Activated CD8-positive, alpha-beta memory T cell treated with anti-CD3 and anti-CD28 coated beads for 24 hours (primary cell): ENCODE measurements at regions not wholly inside any gene's neighbourhood (a gene's known extent, or its start where the extent isn't known, plus 50 kb on each side); places are given as distances from the start of the nearest gene placed in this dataset.
"Not testable (repeated sequence)": the region's sequence is repeated elsewhere in the genome, so short reads cannot be mapped to it uniquely, and the experiment has no call there.

Experiments
- DNase-seq: peaks from one replicate; pipeline ENCODE4 v3.0.0-alpha.2; 2020

DNA sequence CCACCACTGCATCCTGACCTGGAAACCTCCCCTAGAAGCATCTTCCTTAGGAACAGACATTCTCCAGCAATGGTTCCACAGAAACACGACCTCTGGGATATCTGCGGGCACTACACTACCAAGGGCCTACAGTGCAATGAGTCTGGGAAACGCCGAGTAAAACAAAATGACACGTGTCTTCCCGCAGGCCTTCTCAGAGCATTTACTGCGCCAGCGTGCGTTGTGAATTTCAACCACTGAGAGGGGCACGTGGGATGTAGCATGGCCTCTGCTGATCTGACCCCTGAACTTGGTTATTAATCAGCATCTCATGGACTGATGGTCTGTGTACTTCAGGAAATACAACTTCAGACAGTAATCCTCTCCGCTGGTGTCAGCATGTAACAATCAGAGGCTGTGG, 173.0 kb downstream of the C16orf95 start:
- no peak for DNase-seq

DNA sequence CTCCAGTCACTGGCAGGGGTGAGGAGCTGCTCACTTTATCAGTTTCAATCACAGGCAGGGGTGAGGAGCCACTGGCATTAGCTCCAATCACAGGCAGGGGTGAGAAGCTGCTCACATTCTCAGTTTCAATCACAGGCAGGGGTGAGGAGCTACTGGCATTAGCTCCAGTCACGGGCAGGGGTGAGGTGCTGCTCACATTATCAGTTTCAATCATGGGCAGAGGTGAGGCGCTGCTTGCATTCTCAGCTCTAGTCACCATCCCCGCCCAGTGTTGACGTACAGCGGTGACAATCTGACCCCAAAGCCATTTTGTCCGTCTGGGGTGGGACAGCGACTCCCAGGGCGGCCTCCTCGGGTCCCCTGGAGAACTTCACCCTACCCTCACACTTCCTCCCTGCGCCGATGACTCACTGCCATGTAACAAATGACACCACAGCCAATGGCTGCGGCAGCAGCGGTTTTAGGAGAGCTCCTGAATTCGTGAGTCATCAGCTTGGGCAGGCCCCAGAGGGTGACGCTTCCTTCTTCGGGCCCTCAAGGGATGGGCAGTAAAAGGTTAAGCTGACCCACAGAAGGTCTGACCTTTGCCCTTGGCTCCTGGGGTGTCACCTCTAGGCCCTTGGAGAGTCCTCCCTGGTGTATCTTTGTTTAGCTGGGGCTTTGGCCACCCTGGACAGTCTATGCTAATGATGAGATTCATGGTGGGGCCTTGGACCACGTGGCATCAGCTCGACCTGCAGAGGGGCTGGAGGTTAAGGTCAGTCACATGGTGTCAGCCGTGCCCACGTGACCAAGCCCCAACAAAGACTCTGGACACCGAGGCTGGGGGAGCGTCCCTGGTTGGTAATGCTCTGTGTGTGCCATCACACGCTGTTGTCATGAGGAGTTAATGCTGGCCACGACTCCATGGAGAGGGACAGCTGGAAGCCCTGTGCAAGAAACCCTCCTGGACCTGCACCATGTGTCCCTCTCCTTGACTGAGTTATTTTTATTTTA, 171.7 kb downstream of the C16orf95 start:
- DNase-seq = no peak

DNA sequence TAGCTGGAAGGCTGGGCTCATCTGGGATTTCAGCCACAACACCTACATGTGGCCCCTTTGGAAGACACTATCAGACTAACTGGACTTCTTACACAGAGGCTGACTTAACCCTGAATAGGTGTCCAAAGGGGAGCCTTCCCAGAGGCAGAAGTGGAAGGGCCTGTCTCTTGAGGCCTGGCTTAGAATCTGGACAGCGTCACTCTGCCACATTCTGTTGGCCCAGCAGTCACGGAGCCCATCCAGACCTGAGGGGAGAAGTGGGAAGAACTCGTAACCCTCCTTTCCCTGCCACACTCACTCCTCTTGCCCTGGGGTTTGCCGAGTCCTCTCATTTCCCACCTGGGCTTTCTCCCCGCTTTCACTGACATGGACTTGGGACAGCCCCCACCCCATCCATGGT, 170.5 kb downstream of the C16orf95 start:
- no peak for DNase-seq

DNA sequence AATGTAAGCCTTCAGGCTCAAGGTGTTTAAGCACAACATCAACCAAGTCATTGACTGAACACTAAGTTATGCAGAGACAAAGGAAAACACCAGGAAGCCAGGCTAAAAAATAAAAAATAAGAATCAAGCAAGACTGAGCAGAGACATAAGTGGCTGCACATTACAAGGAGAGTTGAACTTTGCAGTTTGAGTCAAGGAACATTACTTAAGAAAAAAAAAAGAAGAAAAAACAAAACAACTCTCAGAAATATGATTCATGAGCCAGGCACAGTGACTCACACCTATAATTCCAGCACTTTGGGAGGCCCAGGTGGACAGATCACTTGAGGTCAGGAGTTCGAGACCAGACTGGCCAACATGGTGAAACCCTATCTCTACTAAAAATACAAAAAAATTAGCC, 168.1 kb downstream of the C16orf95 start:
- no peak for DNase-seq

DNA sequence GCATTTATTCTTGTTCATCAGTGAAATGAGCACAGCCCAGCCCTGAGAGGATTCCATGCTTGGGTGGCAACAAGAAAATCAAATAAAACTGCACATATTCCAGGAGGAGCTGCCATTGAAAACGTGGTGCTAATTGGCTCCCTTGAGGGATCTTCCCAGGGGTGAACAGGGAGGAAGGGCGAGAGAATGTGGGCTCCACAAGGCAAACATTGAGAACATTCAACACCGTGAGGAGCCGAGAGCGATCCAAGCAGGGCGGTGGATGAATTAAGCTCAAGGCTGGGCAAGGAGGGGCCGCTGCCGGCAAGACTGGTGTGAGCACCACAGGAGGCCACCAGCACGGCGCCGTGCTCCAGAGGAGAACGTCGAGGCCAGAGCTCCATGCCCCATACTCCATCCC, 166.9 kb downstream of the C16orf95 start:
- no peak for DNase-seq

DNA sequence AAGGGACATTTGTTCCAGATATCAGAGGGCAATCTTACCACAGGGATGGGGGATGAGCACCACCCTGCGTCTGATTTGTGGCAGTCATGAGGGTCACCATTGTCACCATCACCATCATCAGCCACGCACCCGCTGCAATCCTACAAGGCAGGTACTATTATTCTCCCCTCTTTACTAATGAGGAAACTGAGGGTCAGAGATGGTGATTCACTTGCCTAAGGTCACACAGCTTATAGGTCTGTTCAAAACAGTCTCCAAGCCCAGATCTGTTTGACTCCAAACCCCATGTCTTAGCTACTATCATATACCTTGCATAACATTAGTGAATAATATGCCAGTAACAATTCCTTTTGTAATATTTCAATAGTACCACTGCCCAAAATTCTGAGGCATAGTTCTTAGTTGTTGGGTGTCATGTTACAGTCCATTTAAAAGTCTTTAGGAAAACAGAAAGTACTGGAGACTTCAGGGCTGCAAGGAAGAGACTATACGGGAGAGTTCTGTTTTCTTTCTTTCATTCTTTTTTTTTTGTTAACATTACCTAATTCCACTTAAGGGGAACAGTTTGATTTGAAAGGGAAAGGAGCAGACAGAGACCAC, 166.4 kb downstream of the C16orf95 start:
- no peak for DNase-seq

DNA sequence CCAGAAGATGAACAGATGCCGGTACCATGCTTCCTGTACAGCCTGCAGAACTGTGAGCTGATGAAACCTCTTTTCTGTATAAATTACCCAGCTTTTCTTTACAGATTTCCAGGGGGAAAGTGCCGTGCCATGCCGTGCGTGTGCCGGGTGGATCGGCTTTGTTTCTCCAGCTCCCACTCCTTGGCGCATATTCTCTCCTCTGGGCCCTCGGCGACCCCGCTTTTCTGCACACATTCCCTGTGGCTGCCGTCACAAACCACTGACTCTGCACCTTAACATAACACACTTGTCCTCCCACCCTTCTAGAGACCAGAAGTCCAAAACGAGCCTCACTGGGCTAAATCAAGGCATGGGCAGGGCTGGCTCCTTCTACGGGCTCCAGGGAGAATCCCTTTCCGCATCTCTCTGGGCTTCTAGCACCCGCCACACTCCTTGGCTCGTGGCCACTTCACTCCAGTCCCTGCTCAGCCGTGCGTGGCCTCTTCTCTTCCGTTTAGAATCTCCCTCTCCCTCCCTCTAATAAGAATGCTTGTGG, 164.9 kb downstream of the C16orf95 start:
- DNase-seq = no peak

DNA sequence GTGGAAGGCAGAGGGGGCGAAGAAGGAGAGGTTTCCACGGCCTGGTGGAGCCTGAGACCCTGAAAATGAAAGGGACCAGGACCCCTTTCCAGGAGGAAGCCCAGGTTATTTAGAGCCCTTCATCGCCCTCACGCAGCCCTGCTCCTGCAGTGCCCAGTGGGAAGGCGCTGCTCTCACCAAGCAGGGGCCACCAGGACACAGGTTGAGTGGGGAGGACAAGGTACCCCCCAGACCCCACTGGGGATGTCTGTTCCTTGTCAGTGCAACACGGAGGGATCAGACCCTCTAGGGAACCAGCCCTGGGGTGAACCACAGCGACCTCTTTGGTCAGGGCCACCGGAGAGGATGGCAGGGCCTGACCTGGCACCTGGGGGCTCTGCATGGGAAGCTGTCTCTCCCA, 163.9 kb downstream of the C16orf95 start:
- no peak for DNase-seq

DNA sequence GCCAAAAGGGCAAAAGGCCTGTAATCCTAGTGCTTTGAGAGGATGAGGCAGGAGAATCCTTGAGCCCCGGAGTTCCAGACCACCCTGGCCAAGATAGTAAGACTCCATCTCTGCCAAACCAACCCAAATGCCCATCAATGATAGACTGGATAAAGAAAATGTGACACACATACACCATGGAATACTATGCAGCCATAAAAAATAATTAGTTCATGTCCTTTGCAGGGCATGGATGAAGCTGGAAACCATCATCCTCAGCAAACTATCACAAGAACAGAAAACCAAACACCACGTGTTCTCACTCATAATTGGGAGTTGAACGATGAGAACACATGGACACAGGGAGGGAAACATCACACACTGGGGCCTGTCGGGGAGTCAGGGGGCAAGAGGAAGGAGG, 161.9 kb downstream of the C16orf95 start:
- not testable (repeated sequence) for DNase-seq

DNA sequence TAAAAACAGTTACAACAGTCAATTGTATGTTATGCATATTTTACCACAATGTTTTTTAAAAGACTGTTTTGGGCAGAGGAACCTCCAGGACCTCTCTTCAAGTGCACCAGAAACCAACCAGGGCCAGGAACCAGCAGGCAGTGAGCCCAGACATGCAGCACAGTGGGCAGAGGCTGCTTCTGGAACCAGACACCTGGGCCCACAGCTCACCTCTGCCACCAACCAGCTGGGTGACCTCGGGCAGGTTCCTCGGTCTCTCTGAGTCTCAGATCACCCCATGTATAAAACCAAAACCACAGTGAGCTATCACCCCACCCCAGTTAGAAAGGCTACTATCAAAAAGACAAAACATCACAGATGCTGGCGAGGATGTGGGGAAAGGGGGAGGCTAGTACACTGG, 161.0 kb downstream of the C16orf95 start:
- no peak for DNase-seq

DNA sequence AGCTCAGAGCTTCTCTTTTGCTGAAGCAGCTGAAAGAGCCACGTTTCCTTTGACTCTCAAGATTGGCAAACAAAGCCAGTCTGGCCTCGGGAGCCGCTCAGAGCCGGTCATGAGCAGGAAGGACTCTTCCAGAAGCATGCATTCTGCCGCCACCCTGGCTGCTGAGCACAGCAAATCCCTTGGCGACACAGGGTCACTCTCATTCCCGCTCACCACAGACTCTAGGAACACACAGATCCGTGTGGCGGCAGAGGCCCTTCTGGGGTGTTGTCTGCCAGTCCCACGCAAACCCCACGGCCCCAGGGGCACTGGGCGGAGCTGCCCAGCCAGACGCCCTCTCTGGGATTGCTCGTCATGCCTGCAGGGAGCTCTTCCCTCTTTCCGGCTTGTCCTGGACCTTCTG, 157.0 kb downstream of the C16orf95 start:
- DNase-seq = no peak

DNA sequence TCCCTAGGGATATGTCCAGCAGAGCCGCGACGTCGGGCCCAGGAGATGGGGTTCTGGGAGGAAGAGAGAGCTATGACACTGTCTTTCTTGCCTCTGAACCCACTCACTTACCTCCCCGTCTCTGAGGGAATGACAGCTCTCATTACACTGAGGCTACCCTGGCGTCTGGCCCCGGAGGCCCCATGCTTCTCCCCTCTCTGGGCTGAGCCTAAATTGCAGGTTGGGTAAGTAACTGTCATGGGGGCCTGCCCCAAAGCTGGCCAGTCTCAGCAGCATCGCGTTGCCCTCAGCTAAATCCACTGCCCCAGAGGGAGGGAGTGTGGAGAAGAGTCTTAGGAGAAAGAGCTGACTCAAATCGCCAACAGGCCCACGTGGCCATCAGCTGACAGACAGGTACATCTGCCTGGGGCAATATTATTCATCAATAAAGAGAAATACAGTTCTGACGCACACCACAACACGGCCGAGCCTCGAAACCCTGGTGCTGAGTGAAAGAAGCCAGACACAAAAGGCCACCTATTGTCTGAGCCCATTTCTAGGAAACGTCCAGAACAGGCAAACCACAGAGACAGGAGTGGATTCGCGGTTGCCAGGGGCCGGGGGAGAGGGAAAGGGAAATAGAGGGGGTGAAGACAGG, 156.4 kb downstream of the C16orf95 start:
- no peak for DNase-seq

DNA sequence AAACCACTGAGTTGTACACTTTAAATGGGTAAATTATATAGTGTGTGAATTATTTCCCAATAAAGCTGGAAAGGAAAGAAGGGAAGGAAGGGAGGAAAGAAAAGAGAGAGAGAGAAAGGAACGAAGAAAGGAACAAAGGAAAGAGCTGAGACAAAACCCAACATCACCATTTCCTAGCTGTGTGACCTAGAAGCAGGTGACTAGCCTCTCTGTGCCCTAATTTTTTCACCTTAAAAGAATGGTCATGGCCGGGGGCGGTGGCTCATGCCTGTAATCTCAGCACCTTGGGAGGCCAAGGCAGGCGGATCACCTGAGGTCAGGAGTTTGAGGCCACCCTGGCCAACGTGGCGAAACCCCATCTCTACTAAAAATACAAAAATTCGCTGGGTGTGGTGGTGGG, 155.8 kb downstream of the C16orf95 start:
- not testable (repeated sequence) for DNase-seq

DNA sequence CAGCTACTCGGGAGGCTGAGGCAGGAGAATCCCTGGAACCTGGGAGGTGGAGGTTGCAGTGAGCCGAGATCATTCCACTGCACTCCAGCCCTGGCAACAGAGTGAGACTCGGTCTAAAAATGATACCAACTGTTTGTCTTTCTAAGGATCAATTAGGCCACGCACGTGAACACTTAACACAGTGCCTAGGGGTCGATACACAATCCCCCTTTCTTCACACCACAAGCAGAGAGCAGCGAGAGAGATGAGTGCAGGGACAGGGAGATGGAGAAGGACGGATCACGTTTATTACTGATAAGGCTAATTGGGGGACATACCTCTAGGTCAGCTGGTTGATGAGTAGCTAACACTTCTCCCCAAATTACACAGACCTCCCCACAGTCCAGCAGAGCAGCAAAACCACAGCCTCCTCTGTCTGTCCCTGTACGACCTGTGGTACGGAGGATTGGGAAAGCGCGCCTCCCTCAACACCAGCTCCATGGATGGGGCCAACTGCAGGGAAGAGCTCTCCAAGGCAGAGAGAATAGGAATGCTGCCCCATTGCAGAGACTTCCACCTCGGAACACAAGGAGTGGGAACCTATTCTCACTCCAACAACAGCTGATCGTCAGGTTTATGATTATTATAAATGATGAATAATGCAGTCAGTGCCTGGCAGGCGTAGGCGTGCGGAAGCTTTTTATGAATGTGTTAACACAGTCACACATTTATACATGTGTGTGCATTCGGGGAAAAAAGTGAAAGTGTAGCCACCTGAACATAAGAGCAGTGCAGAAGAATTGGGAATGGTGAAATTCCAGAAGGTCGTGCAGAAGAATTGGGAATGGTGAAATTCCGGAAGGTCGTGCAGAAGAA, 155.1 kb downstream of the C16orf95 start:
- no peak for DNase-seq

DNA sequence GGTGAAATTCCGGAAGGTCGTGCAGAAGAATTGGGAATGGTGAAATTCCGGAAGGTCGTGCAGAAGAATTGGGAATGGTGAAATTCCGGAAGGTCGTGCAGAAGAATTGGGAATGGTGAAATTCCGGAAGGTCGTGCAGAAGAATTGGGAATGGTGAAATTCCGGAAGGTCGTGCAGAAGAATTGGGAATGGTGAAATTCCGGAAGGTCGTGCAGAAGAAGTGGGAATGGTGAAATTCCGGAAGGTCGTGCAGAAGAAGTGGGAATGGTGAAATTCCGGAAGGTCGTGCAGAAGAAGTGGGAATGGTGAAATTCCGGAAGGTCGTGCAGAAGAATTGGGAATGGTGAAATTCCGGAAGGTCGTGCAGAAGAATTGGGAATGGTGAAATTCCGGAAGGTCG, 154.4 kb downstream of the C16orf95 start:
- not testable (repeated sequence) for DNase-seq

DNA sequence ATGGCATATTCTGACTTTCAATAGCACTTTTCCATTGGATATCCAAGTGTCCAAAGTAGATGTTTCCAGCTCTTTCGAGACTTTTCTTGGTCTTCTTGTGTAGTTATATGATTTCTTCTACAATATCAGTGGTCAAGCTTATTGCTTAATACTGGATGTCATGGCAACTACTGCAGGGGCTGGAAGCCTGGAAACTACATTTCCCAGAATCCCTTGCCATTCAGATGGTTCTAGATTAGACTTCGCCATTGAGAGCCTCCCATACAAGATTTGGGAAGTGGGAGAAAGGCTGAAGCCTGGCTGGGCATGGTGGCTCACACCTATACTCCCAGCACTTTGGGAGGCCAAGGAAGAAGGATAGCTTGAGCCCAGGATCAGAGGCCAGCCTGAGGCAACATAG, 153.6 kb downstream of the C16orf95 start:
- DNase-seq = no peak

DNA sequence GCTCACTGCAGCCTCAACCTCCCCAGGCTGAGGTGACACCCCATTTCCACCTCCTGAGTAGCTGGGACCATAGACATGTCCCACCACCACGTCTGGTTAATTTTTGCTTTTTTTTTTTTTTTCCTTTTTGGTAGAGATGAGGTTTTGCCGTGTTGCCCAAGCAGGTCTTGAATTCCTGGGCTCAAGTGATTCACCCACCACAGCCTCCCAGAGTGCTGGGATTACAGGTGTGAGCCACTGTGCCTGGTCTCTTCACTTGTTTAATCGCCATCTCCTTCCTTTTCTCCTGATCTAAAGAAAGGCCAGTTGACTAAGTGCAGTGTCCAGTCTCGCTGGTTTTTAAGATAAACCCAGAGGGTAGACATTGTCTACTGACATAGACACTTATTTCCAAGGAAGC, 152.0 kb downstream of the C16orf95 start:
- DNase-seq = no peak

DNA sequence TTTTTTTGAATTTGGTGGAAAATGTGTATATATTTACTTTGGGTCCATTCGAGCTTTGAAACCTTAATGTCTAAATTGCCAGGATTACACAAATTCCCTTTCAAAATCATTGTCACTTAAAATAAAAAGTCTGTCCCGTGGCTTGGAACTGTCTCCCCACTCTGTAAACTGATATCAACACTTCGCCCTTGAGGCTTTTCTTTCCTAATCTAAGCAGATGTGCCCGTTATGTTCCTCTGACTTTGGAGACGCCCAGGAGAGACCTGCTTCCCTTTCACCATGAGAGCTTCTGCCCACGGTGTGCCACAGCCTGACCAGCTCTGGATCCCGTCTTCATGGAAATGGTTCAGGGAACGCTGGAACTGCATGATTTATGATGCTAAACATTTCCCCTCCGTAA, 151.3 kb downstream of the C16orf95 start:
- DNase-seq = no peak

DNA sequence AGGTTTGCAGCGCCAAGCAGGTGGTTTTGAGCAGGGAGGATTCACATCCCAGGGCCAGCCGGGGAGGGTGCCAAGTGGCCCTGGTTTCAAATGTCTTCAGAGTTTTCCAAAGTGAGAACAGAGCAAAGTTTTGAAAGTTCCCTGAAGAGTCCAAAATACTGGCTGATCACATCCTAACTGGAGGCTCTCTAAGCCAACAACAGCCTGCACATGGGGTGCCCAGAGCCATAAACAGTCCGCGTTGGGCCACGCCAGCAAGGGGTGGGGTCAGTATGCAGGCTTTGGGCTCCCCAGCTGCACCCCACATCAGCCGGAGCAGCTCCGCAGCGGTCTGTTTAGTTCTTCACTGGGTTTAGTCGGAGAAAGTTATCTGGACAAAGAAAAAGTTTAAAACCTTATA, 150.9 kb downstream of the C16orf95 start:
- no peak for DNase-seq

DNA sequence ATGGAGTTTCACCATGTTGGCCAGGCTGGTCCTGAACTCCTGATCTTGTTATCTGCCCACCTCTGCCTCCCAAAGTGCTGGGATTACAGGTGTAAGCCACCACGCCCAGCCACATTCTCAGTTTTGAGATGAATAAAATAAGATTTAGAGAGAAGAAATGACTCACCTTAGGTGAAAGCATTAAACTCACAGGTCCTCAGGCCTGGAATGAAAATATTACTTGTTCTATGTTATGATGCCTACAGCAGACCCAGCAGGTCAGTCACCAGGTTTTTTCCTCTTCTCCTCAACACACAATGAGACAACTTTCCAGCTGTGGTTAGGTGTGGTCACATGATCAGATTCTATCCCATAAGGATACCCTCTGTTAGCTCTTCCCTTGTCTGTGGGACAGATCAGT, 150.3 kb downstream of the C16orf95 start:
- DNase-seq = no peak

DNA sequence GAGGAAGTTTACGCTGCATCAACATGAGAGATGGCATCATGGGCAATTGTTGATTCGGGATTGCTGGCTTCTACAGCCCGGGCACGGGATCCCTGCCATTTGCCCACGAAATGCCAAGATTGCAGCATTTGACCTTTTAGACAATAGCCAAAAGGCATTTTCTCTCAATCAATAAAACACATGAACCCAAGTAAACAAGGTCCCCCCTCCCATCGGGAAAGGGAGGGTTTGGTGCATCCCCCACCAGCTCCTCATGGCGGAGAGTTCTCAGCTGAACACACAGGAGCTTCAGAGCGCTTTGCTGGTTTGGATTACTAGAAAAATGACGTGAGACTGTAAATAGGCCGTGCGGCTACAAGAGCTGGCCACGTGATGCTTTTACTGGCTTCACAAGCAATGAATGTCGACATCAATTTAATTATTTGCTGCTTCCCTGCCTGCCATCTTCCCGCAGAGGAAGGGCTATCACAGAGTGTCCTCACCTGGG, 147.6 kb downstream of the C16orf95 start:
- DNase-seq = no peak

DNA sequence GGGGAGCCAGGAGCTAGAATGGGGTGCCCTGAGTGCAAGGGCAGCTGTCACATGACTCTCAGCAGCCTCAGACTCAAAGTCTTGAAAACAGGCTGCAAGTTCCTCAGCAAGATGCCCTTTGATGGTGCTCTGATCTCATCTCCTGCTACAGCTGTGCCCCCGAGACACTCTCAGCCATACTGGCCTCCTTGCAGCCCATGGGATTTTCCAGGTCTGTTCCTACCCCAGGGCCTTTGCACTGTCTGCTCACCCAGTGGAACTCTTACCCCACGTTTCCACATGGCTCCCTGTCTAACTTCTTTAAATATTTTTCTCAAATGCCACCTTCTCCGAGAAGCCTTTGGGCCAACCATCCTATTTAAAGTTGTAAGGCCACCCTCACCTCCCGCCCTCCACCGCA, 146.9 kb downstream of the C16orf95 start:
- DNase-seq = no peak

DNA sequence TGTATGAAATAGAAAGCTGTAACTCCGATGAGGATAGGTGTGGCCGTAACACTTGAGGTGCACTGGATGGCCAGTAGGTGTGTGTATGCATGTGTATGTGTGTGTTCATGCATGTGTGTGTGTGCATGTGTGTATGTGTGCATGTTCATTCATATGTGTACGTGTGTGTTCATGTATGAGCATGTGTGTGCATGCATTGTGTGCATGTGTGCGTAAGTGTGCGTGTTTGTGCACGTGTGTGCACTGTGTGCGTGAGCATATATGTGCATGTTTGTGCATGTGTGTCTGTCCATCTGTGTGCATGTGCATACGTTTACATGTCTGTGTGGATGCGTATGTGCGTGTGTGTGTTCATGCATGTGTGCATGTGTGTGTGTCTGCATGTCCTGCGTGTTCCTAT, 145.5 kb downstream of the C16orf95 start:
- DNase-seq = no peak
